ENCODE measurements at regions not wholly inside any gene's neighbourhood (a gene's known extent, or its start where the extent isn't known, plus 50 kb on each side); places are given as distances from the start of the nearest gene placed in this dataset.
"Not testable (repeated sequence)": the region's sequence is repeated elsewhere in the genome, so short reads cannot be mapped to it uniquely, and the experiment has no call there.

GRCh38 chr1:228994676-228995594 lies 259.7 kb downstream of the RHOU start:
- FAIRE-seq: no peak

- FAIRE-seq: no peak
These were observed 261.0 kb downstream of the RHOU start for GRCh38 chr1:228996281-228996680.

GRCh38 chr1:228997721-228998144 lies 262.5 kb downstream of the RHOU start:
- FAIRE-seq: no peak

GRCh38 chr1:228998179-228998578 lies 262.9 kb downstream of the RHOU start:
- FAIRE-seq: no peak

GRCh38 chr1:228999446-229000170 lies 264.3 kb downstream of the RHOU start:
- no peak for FAIRE-seq

- FAIRE-seq: no peak
These were observed 264.9 kb downstream of the RHOU start for GRCh38 chr1:229000187-229000586.

- no peak for FAIRE-seq
These were observed 266.3 kb downstream of the RHOU start for GRCh38 chr1:229001467-229002011.

GRCh38 chr1:229002037-229002436 lies 266.8 kb downstream of the RHOU start:
- FAIRE-seq: no peak

GRCh38 chr1:229002451-229002960 lies 267.2 kb downstream of the RHOU start:
- no peak for FAIRE-seq

GRCh38 chr1:229003233-229004031 lies 267.5 kb upstream of the RAB4A start:
- FAIRE-seq: no peak

- no peak for FAIRE-seq
These were observed 266.7 kb upstream of the RAB4A start for GRCh38 chr1:229004066-229004833.

GRCh38 chr1:229005097-229005496 lies 265.8 kb upstream of the RAB4A start:
- FAIRE-seq: no peak

- no peak for FAIRE-seq
These were observed 265.4 kb upstream of the RAB4A start for GRCh38 chr1:229005556-229005955.

- no peak for FAIRE-seq
These were observed 264.6 kb upstream of the RAB4A start for GRCh38 chr1:229006121-229006870.

- FAIRE-seq: no peak
These were observed 263.7 kb upstream of the RAB4A start for GRCh38 chr1:229007167-229007566.

- FAIRE-seq: no peak
These were observed 263.2 kb upstream of the RAB4A start for GRCh38 chr1:229007701-229008100.

- not testable (repeated sequence) for FAIRE-seq
These were observed 262.6 kb upstream of the RAB4A start for GRCh38 chr1:229008347-229008746.

- FAIRE-seq: no peak
These were observed 259.9 kb upstream of the RAB4A start for GRCh38 chr1:229011022-229011421.

- FAIRE-seq: no peak
These were observed 258.1 kb upstream of the RAB4A start for GRCh38 chr1:229012823-229013222.

- no peak for FAIRE-seq
These were observed 256.9 kb upstream of the RAB4A start for GRCh38 chr1:229013981-229014380.

GRCh38 chr1:229015806-229016205 lies 255.1 kb upstream of the RAB4A start:
- FAIRE-seq: no peak
